ENCODE measurements at regions not wholly inside any gene's neighbourhood (a gene's known extent, or its start where the extent isn't known, plus 50 kb on each side); places are given as distances from the start of the nearest gene placed in this dataset.

DNA sequence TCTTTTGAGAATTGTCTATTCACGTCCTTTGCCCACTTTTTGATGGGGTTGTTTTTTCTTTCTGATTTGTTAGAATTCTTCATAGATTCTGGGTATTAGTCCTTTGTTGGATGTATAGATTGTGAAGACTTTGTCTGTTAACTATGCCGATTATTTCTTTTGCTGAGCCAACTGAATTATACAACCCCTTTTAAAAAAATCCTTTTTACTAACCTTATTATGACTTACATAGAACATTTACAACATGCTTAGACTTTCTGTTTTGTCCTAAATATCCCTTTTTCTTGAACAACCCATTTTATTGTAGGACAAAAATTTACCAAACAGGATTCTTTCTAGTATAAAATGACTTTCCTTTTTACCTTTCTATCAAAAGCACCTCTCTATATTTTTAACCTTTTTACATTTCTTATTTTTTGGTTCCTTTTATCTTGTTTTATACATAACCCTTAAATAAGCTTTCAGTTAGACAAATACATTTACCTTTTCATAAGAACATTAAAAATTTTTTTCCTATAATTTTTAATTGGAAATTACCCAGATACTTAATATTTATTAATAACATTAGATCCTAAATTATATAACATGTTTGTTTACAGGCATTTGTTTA lies 70.4 kb upstream of the TTLL7 start:
- TF ChIP-seq, protein P1, sequence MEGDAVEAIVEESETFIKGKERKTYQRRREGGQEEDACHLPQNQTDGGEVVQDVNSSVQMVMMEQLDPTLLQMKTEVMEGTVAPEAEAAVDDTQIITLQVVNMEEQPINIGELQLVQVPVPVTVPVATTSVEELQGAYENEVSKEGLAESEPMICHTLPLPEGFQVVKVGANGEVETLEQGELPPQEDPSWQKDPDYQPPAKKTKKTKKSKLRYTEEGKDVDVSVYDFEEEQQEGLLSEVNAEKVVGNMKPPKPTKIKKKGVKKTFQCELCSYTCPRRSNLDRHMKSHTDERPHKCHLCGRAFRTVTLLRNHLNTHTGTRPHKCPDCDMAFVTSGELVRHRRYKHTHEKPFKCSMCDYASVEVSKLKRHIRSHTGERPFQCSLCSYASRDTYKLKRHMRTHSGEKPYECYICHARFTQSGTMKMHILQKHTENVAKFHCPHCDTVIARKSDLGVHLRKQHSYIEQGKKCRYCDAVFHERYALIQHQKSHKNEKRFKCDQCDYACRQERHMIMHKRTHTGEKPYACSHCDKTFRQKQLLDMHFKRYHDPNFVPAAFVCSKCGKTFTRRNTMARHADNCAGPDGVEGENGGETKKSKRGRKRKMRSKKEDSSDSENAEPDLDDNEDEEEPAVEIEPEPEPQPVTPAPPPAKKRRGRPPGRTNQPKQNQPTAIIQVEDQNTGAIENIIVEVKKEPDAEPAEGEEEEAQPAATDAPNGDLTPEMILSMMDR (IDR thresholded peaks at IDR 0.05; ENCODE audit: extremely low read depth in 1 of 2, insufficient read depth in 1 of 2, low read depth in 1 of 2, low read length in 2 of 2), result no peak
- no peak for TF ChIP-seq POLR2AphosphoS5 (IDR thresholded peaks at IDR 0.05; ENCODE audit: insufficient read depth, low read depth, low read length)
- no peak for TF ChIP-seq GATA2 (IDR thresholded peaks at IDR 0.05; ENCODE audit: insufficient read depth, insufficient read length, low read depth, low read length)
- TF ChIP-seq, protein P2, sequence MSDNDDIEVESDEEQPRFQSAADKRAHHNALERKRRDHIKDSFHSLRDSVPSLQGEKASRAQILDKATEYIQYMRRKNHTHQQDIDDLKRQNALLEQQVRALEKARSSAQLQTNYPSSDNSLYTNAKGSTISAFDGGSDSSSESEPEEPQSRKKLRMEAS (IDR thresholded peaks at IDR 0.05; ENCODE audit: insufficient read depth, insufficient read length), result no peak
- TF ChIP-seq EZH2 (IDR thresholded peaks at IDR 0.05; ENCODE audit: borderline replicate concordance, low read depth, low read length, severe bottlenecking), result no peak

All from endothelial cell of umbilical vein (primary cell).